ENCODE measurements at regions not wholly inside any gene's neighbourhood (a gene's known extent, or its start where the extent isn't known, plus 50 kb on each side); places are given as distances from the start of the nearest gene placed in this dataset.

DNA sequence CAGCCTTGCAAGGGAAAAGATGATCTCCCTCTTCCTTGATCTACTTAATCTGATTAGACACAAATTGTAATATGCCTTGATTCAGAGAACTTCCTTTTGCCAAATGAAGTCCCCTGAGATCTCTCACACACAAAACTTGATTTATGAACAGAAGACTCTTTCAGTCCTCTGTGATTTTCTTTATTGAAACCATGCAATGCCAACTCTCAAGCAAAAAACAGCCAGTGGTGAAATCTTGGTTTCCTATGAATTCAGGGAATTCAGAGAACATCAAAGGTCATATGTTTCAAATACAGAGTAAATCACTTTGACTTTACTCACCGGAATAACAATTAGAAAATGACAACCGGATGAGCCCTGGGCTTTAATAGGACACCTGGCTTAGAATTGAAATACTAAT, 211.7 kb downstream of the ABHD5 start:
- no peak for DNase-seq

DNA sequence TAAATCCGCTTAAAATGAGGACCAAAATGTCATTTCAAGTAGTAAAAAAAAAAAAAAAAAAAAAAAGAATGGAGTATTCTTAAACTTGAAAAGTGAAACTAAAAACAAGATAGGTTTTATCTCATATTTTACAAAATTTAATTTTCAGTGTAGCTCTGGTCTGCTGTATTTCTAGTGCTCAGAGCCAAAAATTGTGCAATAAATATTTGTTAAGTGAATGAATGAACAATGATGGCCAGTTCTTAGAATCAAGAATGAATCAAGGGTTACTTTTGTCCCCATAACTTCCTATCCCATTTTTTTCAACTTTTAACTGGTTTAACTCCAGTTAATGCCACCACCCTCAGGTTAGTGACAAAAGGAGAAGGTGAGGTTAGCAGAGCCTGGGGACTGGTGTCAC, 214.4 kb downstream of the ABHD5 start:
- no peak for DNase-seq

DNA sequence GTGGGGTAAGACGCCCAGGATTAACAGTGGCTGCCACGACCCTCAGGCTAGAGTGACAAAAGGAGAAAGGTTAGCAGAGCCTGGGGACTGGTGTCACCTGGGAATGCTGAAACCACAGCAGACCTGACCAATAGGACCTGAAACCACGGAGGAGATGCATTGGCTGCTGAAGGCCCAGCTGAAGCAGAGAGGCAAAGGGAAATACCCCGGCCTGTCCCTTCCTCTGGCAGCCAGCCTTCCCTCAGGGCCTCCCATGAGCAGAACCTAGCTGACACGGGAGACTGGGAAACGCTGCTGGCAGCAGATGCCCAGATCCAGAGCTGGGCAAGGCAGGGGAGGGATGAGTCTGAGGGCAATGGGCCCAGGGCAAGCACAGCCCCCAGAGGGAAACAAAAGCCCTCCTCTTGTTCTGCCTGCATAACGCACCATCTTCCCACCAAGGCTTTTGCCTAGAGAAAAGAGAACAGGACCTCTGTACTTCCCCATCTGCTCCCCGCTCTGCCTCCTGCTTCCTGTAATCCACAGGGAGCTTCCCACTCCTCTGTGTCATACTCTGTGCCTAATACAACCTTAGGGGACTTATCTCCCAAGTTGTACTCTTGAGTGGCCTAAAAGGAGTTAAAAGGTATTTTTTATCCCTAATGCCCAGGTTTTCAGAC, 216.2 kb downstream of the ABHD5 start:
- no peak for DNase-seq

DNA sequence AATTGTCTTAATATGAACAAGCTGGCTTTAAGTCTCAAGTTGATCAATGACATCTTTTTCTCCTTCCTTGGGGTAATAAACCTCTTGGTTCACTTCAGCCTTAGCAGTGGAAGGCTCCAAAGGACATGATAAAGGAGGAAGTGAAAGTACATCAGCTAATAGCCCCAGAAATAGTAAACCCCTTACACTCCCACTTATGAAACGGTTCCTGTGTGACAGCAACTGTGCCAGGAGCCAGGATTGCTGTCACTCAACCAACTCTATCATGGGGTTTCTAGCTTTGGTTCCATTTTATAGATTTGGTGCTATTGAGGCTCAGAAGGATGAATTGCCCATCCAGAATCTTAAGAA, 216.7 kb downstream of the ABHD5 start:
- DNase-seq = no peak

DNA sequence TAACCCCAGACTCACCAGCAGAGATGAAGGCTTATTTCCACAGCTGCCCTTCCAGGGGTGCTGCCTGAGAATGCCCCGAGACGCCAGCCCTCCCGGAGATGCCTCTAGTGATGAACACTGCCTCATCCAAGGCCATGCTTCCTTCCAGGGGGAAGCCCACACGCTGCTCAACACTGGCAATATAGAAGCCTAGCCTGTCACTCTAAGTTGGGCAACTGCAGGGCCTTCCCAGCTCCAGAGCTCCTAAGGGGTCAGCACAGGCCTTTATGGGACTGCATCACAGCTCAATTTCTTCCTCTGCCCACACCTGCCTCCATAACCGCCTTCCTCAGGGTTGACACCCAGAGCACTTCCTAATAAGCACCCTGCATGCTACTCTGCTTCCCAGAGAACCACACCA, 217.7 kb downstream of the ABHD5 start:
- no peak for DNase-seq

DNA sequence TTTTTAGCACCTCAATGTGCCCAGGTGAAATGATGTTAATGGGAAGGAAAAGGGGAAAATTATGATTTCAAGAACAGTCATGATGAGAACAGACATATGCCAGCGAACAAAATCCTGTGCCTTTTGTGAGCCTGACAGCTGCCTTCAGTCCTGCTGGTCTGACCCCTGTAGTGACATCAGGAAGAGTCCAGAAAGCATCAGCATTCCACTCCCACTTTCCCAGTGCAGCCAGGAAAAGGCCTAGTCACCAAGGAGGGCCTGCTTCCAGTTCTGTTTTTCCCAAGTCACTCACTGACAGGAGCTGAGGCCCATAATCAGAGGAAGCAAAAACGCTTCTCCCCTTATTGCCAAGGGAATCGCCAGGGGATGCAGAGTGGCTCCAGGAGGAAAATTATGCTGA, 218.4 kb downstream of the ABHD5 start:
- DNase-seq = no peak

DNA sequence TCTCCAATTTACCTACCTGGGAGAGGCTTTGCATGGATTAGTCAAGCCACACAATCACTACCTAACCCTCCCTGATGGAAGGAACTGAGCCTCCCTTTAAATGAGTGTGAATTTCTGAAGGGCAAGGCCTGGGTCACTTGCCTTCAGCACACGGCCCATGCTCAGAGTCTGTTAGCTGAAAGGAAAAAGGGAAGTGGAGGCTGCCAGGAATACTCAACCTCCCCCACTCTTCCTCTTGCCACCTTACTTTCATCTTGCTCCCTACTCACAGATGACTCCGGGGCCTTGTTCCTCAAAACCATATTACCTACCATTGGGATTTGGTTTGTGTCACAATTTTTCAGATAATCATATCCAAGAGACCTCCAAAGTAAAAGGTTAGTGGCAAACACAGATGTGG, 220.0 kb downstream of the ABHD5 start:
- DNase-seq = no peak

DNA sequence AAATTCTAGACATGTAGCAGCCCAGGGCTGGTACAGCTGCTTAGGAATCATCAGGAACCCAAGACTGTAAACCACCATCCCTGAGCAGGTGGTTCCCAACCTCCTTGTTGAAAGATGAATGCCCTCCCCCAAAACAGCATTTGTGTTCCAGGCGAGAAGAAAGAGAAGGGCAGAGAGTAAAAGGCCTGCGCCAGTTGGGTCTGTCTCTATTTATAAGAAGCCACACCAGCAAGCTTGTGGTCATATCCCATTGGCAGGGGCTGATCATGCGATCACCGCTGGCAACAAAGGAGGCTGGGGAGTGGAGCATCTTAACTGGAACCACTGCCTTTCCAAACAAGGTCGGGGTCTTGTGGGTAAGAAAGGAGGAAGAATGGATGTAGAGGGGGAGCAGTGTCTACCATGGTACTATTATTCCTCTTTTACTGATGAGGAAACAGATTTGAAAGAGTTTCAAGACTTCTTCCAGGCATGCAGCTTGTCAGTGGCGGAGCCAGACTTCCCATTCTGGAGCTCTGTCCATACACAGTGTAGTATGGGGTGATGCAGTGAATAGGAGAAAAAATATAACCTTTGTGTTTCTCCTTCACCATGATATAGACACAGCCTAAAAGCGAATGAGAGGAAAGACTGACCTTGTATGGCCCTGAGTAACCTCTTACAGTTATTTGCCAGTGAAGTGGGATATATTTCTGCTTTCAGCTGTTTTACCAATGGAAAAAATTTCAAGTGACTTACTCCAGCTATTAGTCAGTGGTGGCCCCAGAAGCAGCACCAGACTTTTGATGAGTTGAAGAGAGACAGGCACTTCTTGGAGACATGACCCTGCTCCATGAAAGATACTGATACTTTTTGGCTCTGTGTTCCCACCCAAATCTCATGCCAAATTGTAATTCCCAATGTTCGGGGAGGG, 222.6 kb downstream of the ABHD5 start:
- DNase-seq = no peak

DNA sequence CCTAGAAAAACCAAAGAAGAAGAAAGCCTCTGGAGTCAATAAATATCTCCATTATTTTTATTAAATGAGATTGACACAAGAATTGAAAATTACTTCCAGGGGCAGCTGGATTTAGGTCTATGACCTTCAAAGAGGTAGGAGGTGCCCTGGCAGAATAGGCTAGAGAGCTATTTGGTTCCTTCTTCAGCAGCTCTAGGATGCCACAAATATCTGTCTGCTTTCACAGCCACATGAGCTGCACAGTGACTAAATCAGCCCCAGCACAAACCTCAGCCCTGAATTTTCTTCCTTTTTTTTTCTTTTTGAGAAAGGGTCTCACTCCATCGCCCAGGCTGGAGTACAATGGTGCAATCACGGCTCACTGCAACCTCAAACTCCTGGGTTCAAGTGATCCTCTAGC, 223.5 kb downstream of the ABHD5 start:
- DNase-seq = no peak

DNA sequence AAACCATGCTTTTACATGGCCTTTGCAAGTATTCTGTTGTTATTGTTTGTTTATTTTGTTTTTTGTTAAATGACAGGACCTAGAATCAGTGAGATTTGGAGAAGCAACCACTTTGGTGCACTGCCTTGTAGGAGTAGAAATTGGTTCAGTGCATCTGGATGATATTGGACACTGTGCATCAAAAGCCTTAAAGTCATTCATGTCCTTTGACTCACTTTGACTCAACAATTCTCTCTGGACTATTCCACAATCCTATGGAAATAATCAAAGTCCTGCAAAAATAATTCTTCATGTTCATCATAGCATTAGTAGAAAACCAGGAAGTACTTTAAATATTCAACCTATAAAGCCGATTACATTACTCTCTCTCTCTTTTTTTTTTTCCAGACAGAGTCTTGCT, 224.8 kb downstream of the ABHD5 start:
- DNase-seq = no peak

DNA sequence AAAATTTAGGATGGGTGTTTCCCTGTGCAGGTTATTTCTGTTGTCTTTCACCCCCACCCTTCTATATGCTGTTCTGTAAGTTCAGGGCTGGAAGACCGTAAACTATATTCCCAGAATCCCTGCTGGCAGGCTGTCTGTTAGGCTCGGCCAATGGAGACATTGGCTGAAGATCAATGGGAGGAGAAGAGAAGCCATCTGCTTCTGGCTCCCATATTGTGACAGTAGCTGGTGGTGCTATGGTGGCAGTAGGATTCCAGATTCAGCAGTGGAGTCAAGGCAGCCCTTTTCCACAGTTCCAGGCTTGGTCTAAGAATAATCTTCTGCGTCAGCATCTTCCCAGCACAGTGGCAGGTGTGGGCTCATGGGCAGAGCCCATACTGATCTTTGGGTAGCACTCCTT, 226.6 kb downstream of the ABHD5 start:
- DNase-seq = no peak

DNA sequence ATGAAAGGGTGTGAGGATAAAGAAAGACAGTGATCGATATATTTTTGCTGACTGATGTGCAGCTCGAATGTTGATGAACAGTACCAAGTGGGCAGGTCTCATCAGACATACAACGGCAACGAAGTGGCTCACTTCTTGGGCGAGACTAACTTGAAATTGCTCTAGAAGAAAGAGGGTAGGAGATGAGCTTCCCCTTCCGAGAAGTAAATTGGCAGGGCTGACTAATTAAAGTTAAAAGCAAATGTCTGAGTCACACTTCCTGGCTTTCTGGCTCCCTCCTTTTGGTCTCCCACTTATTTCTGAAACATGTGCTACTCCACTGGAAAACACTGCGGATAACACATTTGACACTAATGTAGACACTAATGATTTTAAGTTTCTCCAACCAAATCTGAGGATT, 228.3 kb downstream of the ABHD5 start:
- DNase-seq = no peak

DNA sequence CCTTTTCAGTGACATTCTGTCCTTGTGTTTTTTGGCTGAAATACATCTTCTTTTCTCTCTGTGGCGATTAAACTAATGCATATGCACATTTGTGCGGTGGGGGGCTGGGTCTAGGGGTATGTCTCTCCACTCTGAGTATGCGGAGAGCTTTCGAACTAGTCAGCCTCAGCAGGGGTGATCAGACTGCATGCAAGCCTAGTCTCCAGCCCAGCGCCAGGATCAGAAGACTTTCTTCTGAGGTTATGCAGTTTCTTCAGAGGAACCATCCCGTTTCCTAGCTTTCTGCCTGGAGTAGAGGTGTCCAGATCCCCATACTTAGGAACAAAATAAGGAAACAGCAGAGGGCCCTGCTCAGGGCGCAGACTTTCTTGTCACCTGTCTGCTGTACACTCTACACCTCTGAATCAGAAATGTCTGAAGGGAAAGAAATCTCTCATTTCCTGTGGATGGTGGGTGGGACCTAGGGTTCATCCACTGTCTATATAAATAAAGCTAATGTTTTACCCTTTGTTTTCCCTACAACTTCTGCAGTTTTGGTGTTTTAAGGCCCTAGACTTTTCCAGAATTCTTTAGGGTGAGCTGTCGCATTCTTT, 230.4 kb downstream of the ABHD5 start:
- DNase-seq = no peak

DNA sequence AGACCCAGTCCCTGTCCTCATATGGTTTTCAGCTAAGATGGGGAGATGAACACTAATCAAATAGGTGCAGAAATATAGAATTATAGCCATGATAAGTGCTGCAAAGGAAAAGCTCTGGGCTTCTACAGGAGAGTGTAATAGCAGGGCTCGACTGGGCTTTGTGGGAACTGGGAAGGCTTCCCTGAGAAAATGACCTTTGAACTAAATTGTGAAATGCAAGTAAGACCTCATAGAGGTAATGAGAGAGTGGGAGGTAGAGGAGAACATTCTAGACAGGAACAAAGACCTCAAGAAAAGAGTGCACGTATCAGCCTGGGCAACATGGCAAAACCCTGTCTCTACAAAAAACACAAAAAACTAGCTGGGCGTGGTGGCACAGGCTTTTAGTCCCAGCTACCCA, 231.6 kb downstream of the ABHD5 start:
- no peak for DNase-seq

DNA sequence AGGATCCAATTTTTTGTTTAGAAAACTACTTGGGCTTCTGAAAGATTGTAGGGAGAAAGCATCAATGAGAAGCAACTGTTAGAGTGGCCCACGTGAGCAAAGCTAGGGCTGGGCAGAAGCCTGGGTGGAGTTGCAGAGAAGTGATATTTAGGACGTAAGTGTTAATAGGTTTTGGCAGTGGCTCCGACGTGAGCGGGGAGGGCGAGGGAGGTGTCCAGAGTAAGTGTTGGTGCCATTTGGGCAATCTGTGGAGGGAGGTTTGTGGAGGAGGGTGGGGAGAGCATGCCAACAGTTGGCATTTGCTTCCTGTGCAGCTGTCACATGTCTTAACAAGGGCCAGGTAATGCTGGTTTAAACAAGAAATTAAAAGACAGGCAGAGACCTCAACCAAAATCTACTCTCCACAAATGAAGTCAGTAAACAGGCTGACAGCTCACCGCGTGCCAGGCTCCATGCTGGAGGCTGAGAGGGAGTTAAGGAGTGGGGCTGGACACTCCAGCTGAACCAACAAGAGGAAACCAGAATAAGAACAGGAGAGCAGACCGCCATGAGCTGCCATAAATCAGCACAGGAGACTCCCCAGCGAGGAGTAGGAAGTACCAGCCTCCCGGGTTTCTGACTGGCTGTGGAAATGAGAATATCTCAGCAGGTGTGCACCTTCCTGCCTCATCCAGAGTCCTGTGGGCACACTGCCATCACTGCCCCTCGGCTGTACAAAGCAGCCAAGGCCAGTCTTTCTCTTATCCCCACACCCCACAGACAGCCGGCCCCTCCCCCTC, 232.6 kb downstream of the ABHD5 start:
- DNase-seq = no peak

DNA sequence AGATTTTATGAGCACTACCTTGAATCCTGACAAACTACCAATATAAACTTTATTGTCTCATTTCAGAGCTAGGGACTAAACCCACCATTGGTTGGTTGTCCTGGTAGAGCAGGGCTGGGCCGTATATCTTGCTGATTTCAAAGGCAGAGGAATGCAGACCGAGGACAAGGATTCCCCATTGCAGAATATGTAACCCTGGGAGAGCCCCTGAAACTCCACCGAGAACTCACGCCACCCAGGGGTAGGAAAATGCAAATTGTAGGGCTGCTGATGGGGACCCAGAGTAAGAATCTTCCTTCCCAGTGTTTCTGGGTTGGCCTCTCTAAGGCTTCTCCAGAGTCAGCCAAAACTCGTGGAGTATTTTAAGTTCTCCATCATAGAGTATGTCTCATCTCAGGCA, 235.3 kb downstream of the ABHD5 start:
- no peak for DNase-seq

DNA sequence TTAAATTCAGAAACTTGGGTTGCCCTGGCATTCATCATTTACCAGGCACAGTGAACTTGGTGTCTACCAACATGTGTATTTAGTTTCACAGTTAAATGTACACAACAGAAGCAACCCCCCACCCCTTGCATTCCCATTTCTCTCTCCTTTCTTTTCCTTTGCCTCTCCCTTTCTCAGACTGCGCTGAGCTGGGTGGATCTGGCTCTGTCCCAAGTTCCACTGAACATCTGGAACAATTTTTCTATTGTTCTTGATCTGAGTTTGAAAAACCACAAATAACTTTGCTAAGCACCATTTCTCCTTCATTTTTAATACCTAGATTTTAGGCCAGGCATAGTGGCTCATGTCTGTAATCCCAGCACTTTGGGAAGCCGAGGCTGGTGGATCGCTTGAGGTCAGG, 242.2 kb downstream of the ABHD5 start:
- DNase-seq = no peak

DNA sequence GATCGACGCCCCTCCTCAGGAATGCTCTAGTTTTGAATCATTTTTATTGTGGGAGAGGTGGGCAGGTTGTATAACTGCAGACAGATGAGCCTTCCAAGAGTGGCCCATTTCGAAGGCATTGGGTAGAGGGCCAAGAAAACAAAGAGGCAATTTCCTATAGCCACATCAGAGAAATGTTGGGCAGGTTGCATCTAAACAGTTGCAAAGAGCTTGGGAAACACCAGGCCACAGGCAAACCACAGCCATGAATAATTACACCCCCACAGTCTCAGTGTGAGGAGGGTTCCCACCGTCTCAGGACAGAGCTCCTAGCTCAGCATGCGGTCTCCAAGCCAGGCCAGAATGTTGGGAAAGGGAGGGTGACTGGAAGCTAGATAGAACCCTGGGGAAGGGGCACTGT, 257.3 kb downstream of the ABHD5 start:
- DNase-seq = no peak

DNA sequence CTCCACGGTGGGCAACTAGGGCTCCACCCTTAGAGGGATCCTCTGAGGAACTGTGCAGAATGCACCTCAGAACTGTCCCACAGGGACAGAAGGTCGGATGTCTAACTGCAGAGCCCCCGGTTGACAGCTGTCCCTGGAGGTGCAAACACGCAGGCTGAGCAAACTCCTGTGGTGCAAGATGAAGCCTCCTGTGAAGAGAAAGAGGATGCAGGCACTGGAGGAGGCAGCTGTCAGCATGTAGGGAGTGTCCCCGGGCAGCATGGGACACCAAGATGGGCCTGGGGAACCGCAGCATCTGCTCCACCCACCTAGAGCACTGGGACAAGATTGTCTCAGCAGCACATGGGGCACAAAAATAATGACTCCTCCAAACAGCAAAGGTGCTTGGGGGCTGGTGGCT, 258.9 kb downstream of the ABHD5 start:
- no peak for DNase-seq

DNA sequence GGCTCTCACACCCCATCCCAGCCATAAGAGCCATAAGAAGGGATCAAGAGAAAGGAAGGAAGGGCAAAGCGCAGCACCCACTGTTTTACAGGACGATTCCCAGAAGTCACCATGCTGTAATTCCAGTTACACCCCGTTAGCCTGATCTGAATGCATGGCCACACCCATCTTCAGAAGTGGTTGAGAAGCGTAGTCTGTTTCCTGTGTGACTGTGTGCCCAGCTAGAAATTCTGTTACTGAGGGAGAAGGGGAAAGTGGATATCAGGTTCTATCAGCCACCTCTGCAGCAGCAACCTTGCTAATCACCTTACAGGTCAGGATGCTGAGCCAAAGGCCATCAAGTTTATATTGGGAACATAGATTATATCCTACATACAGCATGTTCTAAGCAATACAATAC, 260.0 kb downstream of the ABHD5 start:
- DNase-seq = no peak

DNA sequence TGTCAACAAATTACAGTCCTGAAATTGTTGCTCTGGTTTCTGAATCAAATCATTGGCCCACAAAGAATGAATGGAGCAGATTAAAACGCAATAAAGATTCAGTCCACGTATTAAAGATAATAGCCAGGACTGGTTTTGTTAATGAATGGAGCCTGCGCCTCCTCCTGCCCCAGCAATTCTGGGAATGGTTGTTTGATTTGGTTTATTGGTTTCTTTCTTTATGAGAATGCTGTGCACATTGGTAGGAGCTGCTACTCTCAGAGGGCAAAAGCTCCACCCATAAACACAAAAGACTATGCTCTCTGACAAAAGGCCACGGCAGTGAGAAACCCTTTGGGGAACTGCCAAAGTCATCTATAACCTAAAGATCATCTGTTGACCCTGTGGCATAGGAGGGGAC, 261.1 kb downstream of the ABHD5 start:
- no peak for DNase-seq

DNA sequence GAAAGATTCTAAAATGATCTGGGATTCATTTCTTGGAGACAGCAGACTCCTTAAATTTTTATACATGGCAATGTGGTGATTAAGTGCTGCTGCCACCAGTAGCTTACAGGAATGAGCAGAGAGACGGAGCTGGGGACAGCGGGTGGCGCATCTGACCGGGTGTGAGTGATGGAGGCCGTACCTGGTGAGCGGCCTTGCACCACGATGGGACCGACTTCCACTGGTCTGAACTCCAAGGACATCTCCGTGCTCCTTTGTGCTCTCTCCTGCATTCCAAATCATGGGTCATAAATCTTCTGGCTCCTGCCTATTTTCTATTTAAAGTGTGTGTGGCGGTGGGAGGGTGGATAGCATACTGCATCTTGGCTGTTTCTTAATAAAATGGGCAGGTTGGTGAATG, 262.6 kb downstream of the ABHD5 start:
- DNase-seq = no peak

DNA sequence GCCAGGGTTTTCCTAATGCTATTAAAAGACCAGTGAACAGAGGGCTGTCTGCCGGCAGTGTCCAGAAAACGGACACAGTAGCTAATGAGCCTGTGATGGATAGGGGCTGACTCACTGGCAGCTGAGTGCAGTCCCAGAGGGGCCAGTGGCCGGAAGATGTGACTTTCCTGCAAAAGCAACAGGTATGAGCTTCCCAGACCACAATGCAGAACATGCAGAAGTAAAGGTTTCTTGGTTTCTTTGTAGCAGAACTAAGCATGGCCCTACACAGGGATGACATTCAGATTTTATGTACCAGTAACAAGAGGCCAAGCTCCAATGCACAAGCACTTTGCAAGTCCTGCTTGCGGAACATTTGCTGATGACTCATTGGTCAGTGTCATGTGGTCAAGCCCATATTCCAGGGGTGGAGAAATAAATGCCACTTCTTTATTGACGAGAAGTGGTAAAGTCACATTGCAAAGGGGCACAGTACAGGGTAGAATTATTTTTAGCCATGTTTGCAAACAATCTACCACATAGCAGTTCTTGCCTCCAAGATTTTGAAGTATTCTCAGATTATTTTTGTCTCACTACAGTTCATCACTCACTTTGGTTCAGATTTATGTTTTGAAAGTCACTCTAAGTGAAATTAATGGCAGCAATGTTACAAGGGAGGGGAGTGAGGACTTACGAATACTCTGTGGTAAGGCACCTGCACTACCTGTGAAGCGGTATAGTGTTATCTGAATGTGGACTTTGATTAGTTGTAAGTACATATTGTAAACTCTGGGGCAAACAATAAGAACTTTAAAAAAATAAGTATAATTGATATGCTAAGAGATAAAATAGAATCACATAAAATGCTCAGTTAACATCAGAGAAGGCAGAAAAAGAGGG, 263.3 kb downstream of the ABHD5 start:
- no peak for DNase-seq
